ENCODE measurements at regions not wholly inside any gene's neighbourhood (a gene's known extent, or its start where the extent isn't known, plus 50 kb on each side); places are given as distances from the start of the nearest gene placed in this dataset.

DNA sequence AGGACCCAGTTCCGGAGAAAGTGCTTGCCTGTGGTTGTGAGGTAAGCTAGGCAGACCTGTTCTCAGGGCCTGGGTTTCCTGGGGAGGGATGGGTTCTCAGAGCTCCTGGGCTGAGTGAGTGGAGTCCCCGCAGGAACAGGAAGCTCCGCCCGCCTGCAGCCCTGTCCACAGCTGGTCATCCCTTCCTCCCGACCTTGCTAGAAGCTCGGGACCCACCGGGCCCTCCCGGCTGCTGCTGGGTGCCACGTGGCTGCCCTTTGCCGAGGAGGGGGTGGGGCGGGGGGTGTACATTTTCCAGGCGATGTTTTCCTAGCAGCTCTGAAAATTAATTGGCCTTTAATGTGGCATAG is 198.1 kb downstream of the C9orf50 start:
- TF ChIP-seq, protein P1, sequence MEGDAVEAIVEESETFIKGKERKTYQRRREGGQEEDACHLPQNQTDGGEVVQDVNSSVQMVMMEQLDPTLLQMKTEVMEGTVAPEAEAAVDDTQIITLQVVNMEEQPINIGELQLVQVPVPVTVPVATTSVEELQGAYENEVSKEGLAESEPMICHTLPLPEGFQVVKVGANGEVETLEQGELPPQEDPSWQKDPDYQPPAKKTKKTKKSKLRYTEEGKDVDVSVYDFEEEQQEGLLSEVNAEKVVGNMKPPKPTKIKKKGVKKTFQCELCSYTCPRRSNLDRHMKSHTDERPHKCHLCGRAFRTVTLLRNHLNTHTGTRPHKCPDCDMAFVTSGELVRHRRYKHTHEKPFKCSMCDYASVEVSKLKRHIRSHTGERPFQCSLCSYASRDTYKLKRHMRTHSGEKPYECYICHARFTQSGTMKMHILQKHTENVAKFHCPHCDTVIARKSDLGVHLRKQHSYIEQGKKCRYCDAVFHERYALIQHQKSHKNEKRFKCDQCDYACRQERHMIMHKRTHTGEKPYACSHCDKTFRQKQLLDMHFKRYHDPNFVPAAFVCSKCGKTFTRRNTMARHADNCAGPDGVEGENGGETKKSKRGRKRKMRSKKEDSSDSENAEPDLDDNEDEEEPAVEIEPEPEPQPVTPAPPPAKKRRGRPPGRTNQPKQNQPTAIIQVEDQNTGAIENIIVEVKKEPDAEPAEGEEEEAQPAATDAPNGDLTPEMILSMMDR (conservative IDR thresholded peaks at IDR 0.05; ENCODE audit: low read depth, low read length) = no peak
- no peak for TF ChIP-seq EZH2 (IDR thresholded peaks at IDR 0.05; ENCODE audit: low read length, unreplicated experiment)

Measured in PC-3 (cell line).